PC-9 (cell line): ENCODE measurements at regions not wholly inside any gene's neighbourhood (a gene's known extent, or its start where the extent isn't known, plus 50 kb on each side); places are given as distances from the start of the nearest gene placed in this dataset.

Source experiments
- BruUV-seq: library from RNA; stranded (reverse); fragments of 400-500 nt; replicated peaks from 2 replicates; lab custom pipeline; 2021; lab: Mats Ljungman, UMichigan
- CTCF ChIA-PET: fragments of 300-600 bp; sonication (Branson Sonifier 250); formaldehyde crosslinking; loops from one replicate; lab custom pipeline; 2022; ENCODE audit warnings: antibody characterized with exemption; lab: Charles Lee
- POLR2A ChIA-PET: fragments of 300-600 bp; sonication (Branson Sonifier 250); formaldehyde crosslinking; loops from one replicate; lab custom pipeline; 2022; ENCODE audit warnings: antibody characterized with exemption; ENCODE audit not compliant: unreplicated experiment; lab: Charles Lee
- DNase-seq, 2 experiments: peaks; one replicate each; pipeline versions ENCODE4 v3.0.0 to v3.0.0-alpha.2; 2015 to 2022; ENCODE audit warnings: mixed read lengths in 1 of 2
- H2AFZ ChIP-seq: fragments of 200-600 bp; sonication (generic); 2 replicates; pipeline ENCODE4 v1.8.1; 2017; ENCODE audit warnings: antibody characterized with exemption
- H3F3A ChIP-seq: fragments of 200-600 bp; sonication (generic); 2 replicates; pipeline ENCODE4 v1.8.1; 2017; ENCODE audit warnings: antibody characterized with exemption, mild to moderate bottlenecking, low read depth; ENCODE audit not compliant: insufficient read depth
- H3K27ac ChIP-seq: fragments of 200-600 bp; sonication (generic); 2 replicates; pipeline ENCODE4 v1.6.1; 2016; ENCODE audit warnings: mixed run types
- H3K27me3 ChIP-seq: fragments of 200-600 bp; sonication (generic); 2 replicates; pipeline ENCODE4 v1.6.1; 2016; ENCODE audit warnings: low read depth, mixed run types; ENCODE audit not compliant: insufficient read depth
- H3K36me3 ChIP-seq: fragments of 200-600 bp; sonication (generic); 2 replicates; pipeline ENCODE4 v1.6.1; 2016; ENCODE audit warnings: low read depth, mixed run types
- H3K4me1 ChIP-seq: fragments of 200-600 bp; sonication (generic); replicated peaks from 2 replicates; pipeline ENCODE4 v1.6.1; 2016; ENCODE audit warnings: mixed run types; ENCODE audit not compliant: insufficient read depth
- H3K4me2 ChIP-seq: fragments of 200-600 bp; sonication (generic); 2 replicates; pipeline ENCODE4 v1.6.1; 2017; ENCODE audit warnings: mixed run types
- H3K4me3 ChIP-seq: fragments of 200-600 bp; sonication (generic); 2 replicates; pipeline ENCODE4 v1.6.1; 2016; ENCODE audit warnings: mixed run types
- H3K79me2 ChIP-seq: fragments of 200-600 bp; sonication (generic); 2 replicates; pipeline ENCODE4 v1.6.1; 2017; ENCODE audit warnings: low read depth, mixed run types
- H3K9me2 ChIP-seq: fragments of 200-600 bp; sonication (generic); 2 replicates; pipeline ENCODE4 v1.8.1; 2017; ENCODE audit warnings: mild to moderate bottlenecking; ENCODE audit not compliant: insufficient read depth
- H3K9me3 ChIP-seq: fragments of 200-600 bp; sonication (generic); 2 replicates; pipeline ENCODE4 v1.8.1; 2016; ENCODE audit warnings: low read depth; ENCODE audit not compliant: insufficient read depth
- H4K20me1 ChIP-seq: fragments of 200-600 bp; sonication (generic); 2 replicates; pipeline ENCODE4 v1.8.1; 2017; ENCODE audit not compliant: insufficient read depth
- CTCF ChIP-seq: fragments of 200-600 bp; sonication (generic); conservative IDR thresholded peaks from 2 replicates; pipeline ENCODE4 v1.6.1; 2017; ENCODE audit warnings: mixed run types, antibody characterized with exemption, mild to moderate bottlenecking, moderate library complexity
- EZH2 ChIP-seq: fragments of 200-600 bp; sonication (generic); IDR thresholded peaks from 2 replicates; pipeline ENCODE4 v1.8.0; 2017; ENCODE audit warnings: antibody characterized with exemption, low read depth
- intact Hi-C: fragments of 100-400 bp; cut with micrococcal nuclease; formaldehyde crosslinking; loops from one replicate; pipeline ENCODE4 v1.10.0; 2022; ENCODE audit not compliant: unreplicated experiment

- H3K27me3 ChIP-seq, result peaks cover 42% of the 10 kb centered on the region
- POLR2A ChIA-PET, result no interaction called here
- BruUV-seq, result no TSS peak
- H3K79me2 ChIP-seq, result no peaks in the 10 kb centered on the region
- no peaks in the 10 kb centered on the region for H3K9me3 ChIP-seq
- H2AFZ ChIP-seq, result no peak overlapping the region
- no peaks in the 10 kb centered on the region for H3K36me3 ChIP-seq
- H3K4me3 ChIP-seq, result no peak overlapping the region
- no peak for TF ChIP-seq EZH2
- no peak for TF ChIP-seq CTCF
- H3K9me2 ChIP-seq, result no peaks in the 10 kb centered on the region
- DNase-seq, result no peak
- no peak overlapping the region for H3K4me2 ChIP-seq
- no peak overlapping the region for H3K27ac ChIP-seq
- intact Hi-C loops, result no loop called here
- CTCF ChIA-PET, result no interaction called here
- no peaks in the 10 kb centered on the region for H3F3A ChIP-seq
- no peaks in the 10 kb centered on the region for H3K4me1 ChIP-seq
- no peaks in the 10 kb centered on the region for H4K20me1 ChIP-seq
Observed at GRCh38 chr1:30260318-30260717, 463.1 kb downstream of the MATN1 start.

- Histone ChIP-seq H3K9me2 (no peaks in the 10 kb centered on the region), H3K79me2 (no peaks in the 10 kb centered on the region), H3K4me1 (no peaks in the 10 kb centered on the region), H2AFZ (no peak overlapping the region), H3F3A (no peaks in the 10 kb centered on the region), H3K27me3 (peaks cover 45% of the 10 kb centered on the region), H3K4me2 (no peak overlapping the region), H3K4me3 (no peak overlapping the region), H3K36me3 (no peaks in the 10 kb centered on the region), H3K27ac (no peak overlapping the region), H4K20me1 (no peaks in the 10 kb centered on the region), H3K9me3 (no peaks in the 10 kb centered on the region)
- ChIA-PET CTCF (no interaction called here), POLR2A (no interaction called here)
- TF ChIP-seq EZH2, result no peak
- TF ChIP-seq CTCF, result no peak
- intact Hi-C loops, result no loop called here
- no TSS peak for BruUV-seq
- no peak for DNase-seq
Observed at GRCh38 chr1:30259631-30260030, 463.8 kb downstream of the MATN1 start.

GRCh38 chr1:30258876-30259275 lies 464.5 kb downstream of the MATN1 start:
- no peak overlapping the region for H2AFZ ChIP-seq
- H3K9me3 ChIP-seq, result no peaks in the 10 kb centered on the region
- POLR2A ChIA-PET, result no interaction called here
- intact Hi-C loops, result no loop called here
- H3K27ac ChIP-seq, result no peak overlapping the region
- no peaks in the 10 kb centered on the region for H3F3A ChIP-seq
- BruUV-seq, result no TSS peak
- no peak for DNase-seq
- H3K79me2 ChIP-seq, result no peaks in the 10 kb centered on the region
- TF ChIP-seq EZH2, result no peak
- TF ChIP-seq CTCF, result no peak
- H3K4me3 ChIP-seq, result no peak overlapping the region
- no peak overlapping the region for H3K4me2 ChIP-seq
- H4K20me1 ChIP-seq, result no peaks in the 10 kb centered on the region
- peaks cover 52% of the 10 kb centered on the region for H3K27me3 ChIP-seq
- H3K4me1 ChIP-seq, result no peaks in the 10 kb centered on the region
- H3K9me2 ChIP-seq, result no peaks in the 10 kb centered on the region
- CTCF ChIA-PET, result no interaction called here
- no peaks in the 10 kb centered on the region for H3K36me3 ChIP-seq
